HUES48 (cell line): ENCODE measurements at regions not wholly inside any gene's neighbourhood (a gene's known extent, or its start where the extent isn't known, plus 50 kb on each side); places are given as distances from the start of the nearest gene placed in this dataset.

Experiments used
- H3K27ac ChIP-seq: one replicate; pipeline ENCODE4 v1.7.0; 2013; ENCODE audit warnings: low read depth, low read length, inconsistent platforms
- H3K27me3 ChIP-seq: 2 replicates; pipeline ENCODE4 v1.6.1; 2013; ENCODE audit warnings: mild to moderate bottlenecking, low read length; ENCODE audit not compliant: control insufficient read depth, insufficient read depth
- H3K36me3 ChIP-seq: 2 replicates; pipeline ENCODE4 v1.6.1; 2013; ENCODE audit warnings: low read length; ENCODE audit not compliant: control insufficient read depth, insufficient read depth
- H3K4me1 ChIP-seq: 2 replicates; pipeline ENCODE4 v1.6.1; 2013; ENCODE audit warnings: mild to moderate bottlenecking, low read length; ENCODE audit not compliant: control insufficient read depth, insufficient read depth
- H3K4me3 ChIP-seq: 2 replicates; pipeline ENCODE4 v1.5.1; 2013; ENCODE audit warnings: mild to moderate bottlenecking, low read depth, low read length
- H3K9ac ChIP-seq: 2 replicates; pipeline ENCODE4 v1.6.1; 2013; ENCODE audit warnings: mild to moderate bottlenecking, low read depth, low read length, moderate library complexity
- H3K9me3 ChIP-seq: 2 replicates; pipeline ENCODE4 v1.6.1; 2013; ENCODE audit warnings: low read length; ENCODE audit not compliant: control insufficient read depth, insufficient read depth

- H3K9me3 ChIP-seq: peaks cover 5% of the 10 kb centered on the region; the same call in 1 of the 2 replicates
- peaks cover 23% of the 10 kb centered on the region for H3K4me1 ChIP-seq
- no peaks in the 10 kb centered on the region for H3K36me3 ChIP-seq
- peaks cover 13% of the 10 kb centered on the region for H3K27me3 ChIP-seq
- no peak overlapping the region for H3K4me3 ChIP-seq
- no peak overlapping the region for H3K9ac ChIP-seq
- H3K27ac ChIP-seq: no peak overlapping the region
These were observed 594.2 kb upstream of the NXPH2 start for GRCh38 chr2:139374296-139374850.

GRCh38 chr2:139369423-139370409, 589.5 kb upstream of the NXPH2 start:
- Histone ChIP-seq H3K4me3 (no peak overlapping the region), H3K36me3 (no peaks in the 10 kb centered on the region), H3K27me3 (peaks cover 43% of the 10 kb centered on the region), H3K4me1 (peaks cover 36% of the 10 kb centered on the region), H3K9me3 (peaks cover 5% of the 10 kb centered on the region; the same call in 1 of the 2 replicates), H3K27ac (peak overlapping the region; percentile 78), H3K9ac (no peak overlapping the region)

- Histone ChIP-seq H3K36me3 (no peaks in the 10 kb centered on the region), H3K4me3 (no peak overlapping the region), H3K9ac (no peak overlapping the region), H3K27ac (no peak overlapping the region), H3K9me3 (peaks cover 5% of the 10 kb centered on the region; the same call in 1 of the 2 replicates), H3K27me3 (peaks cover 43% of the 10 kb centered on the region), H3K4me1 (peaks cover 27% of the 10 kb centered on the region)
These were observed 587.2 kb upstream of the NXPH2 start for GRCh38 chr2:139367416-139367815.

GRCh38 chr2:139366681-139367080, 586.5 kb upstream of the NXPH2 start:
- peaks cover 41% of the 10 kb centered on the region for H3K27me3 ChIP-seq

GRCh38 chr2:139365189-139365588, 585.0 kb upstream of the NXPH2 start:
- peaks cover 30% of the 10 kb centered on the region for H3K27me3 ChIP-seq
- H3K36me3 ChIP-seq: no peaks in the 10 kb centered on the region
- H3K4me1 ChIP-seq: peaks cover 20% of the 10 kb centered on the region
- H3K9ac ChIP-seq: no peak overlapping the region
- H3K27ac ChIP-seq: no peak overlapping the region
- no peak overlapping the region for H3K4me3 ChIP-seq
- H3K9me3 ChIP-seq: no peaks in the 10 kb centered on the region

More at GRCh38 chr2:139366681-139367080, 586.5 kb upstream of the NXPH2 start:
- Histone ChIP-seq H3K4me3 (no peak overlapping the region), H3K9ac (no peak overlapping the region), H3K9me3 (peaks cover 2% of the 10 kb centered on the region; the same call in 1 of the 2 replicates), H3K36me3 (no peaks in the 10 kb centered on the region), H3K4me1 (peaks cover 27% of the 10 kb centered on the region), H3K27ac (no peak overlapping the region)

GRCh38 chr2:139360654-139361053, 580.5 kb upstream of the NXPH2 start:
- Histone ChIP-seq H3K4me3 (no peak overlapping the region), H3K27ac (no peak overlapping the region), H3K9me3 (no peaks in the 10 kb centered on the region), H3K27me3 (no peaks in the 10 kb centered on the region), H3K4me1 (no peaks in the 10 kb centered on the region), H3K9ac (no peak overlapping the region), H3K36me3 (no peaks in the 10 kb centered on the region)

- Histone ChIP-seq H3K4me3 (no peak overlapping the region), H3K9me3 (no peaks in the 10 kb centered on the region), H3K36me3 (no peaks in the 10 kb centered on the region), H3K9ac (no peak overlapping the region), H3K4me1 (no peaks in the 10 kb centered on the region), H3K27ac (no peak overlapping the region), H3K27me3 (no peaks in the 10 kb centered on the region)
These were observed 579.6 kb upstream of the NXPH2 start for GRCh38 chr2:139359818-139360217.

- no peaks in the 10 kb centered on the region for H3K27me3 ChIP-seq
- peaks cover 12% of the 10 kb centered on the region for H3K9me3 ChIP-seq
- no peak overlapping the region for H3K4me3 ChIP-seq
- no peak overlapping the region for H3K9ac ChIP-seq
- no peaks in the 10 kb centered on the region for H3K4me1 ChIP-seq
- H3K36me3 ChIP-seq: no peaks in the 10 kb centered on the region
- no peak overlapping the region for H3K27ac ChIP-seq
These were observed 577.8 kb upstream of the NXPH2 start for GRCh38 chr2:139357972-139358371.

- Histone ChIP-seq H3K9me3 (peaks cover 17% of the 10 kb centered on the region), H3K27me3 (no peaks in the 10 kb centered on the region), H3K4me3 (no peak overlapping the region), H3K36me3 (no peaks in the 10 kb centered on the region), H3K27ac (no peak overlapping the region), H3K4me1 (no peaks in the 10 kb centered on the region), H3K9ac (no peak overlapping the region)
These were observed 574.3 kb upstream of the NXPH2 start for GRCh38 chr2:139354518-139354917.

GRCh38 chr2:139353874-139354273, 573.7 kb upstream of the NXPH2 start:
- H3K9me3 ChIP-seq: peaks cover 17% of the 10 kb centered on the region
- H3K27me3 ChIP-seq: no peaks in the 10 kb centered on the region
- no peaks in the 10 kb centered on the region for H3K4me1 ChIP-seq
- no peak overlapping the region for H3K27ac ChIP-seq
- H3K36me3 ChIP-seq: no peaks in the 10 kb centered on the region
- H3K4me3 ChIP-seq: no peak overlapping the region
- H3K9ac ChIP-seq: no peak overlapping the region

GRCh38 chr2:139317259-139317658, 537.1 kb upstream of the NXPH2 start:
- no peaks in the 10 kb centered on the region for H3K9me3 ChIP-seq
- peaks cover 14% of the 10 kb centered on the region for H3K4me1 ChIP-seq
- no peaks in the 10 kb centered on the region for H3K27me3 ChIP-seq
- H3K4me3 ChIP-seq: no peak overlapping the region; the same call in 1 of the 2 replicates
- H3K27ac ChIP-seq: no peak overlapping the region
- H3K9ac ChIP-seq: no peak overlapping the region
- H3K36me3 ChIP-seq: no peaks in the 10 kb centered on the region
